ENCODE measurements at regions not wholly inside any gene's neighbourhood (a gene's known extent, or its start where the extent isn't known, plus 50 kb on each side); places are given as distances from the start of the nearest gene placed in this dataset.
"Not testable (repeated sequence)": the region's sequence is repeated elsewhere in the genome, so short reads cannot be mapped to it uniquely, and the experiment has no call there.

DNA sequence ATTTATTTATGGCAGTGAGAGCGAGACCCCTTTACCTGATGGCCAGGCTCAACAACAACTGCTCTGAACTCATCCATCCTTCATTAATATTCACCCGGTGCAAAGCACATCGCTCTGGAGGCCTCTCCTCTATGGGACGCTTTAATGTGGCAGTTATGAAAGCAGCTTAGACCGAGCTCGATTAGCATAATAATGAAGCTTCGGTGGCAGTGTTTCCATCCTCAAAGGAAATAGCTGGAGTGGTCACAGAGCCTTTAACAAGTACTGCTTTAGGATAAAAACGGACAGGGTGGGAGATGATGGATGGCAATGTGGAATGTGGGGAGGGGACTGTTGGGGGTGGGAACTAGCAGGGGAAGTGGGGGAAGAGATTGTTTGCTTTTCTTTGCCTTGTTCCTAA is 243.9 kb downstream of the SLC4A3 start:
- H3K36me3 ChIP-seq (ENCODE audit: insufficient read depth, low read length), result no peaks in the 10 kb centered on the region
- H3K4me2 ChIP-seq (ENCODE audit: low read length), result no peak overlapping the region
- no peak overlapping the region for H3K4me3 ChIP-seq (ENCODE audit: low read depth, low read length, poor library complexity, severe bottlenecking)

DNA sequence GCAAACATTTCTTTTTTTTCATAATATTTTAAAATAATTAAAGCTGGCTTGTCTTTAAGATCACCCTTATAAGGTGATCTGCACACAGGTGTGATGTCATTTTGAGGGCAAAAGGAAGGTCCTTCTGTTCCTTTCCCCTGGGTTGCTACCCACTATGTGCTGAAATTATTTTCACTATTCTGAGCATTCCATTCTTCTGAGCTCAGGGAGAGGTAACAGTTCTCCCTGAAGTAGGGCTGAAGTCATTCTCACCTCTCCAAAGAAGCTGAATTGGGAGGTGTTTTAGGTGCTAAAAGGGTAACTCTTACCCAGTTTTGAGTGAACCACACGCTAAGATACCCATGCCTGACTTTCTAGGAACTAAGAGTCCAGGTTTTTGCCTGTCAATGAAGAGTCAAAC is 247.6 kb downstream of the SLC4A3 start:
- H3K9me2 ChIP-seq (ENCODE audit: low read depth, low read length), result no peaks in the 10 kb centered on the region
- H3K9ac ChIP-seq (ENCODE audit: low read length), result no peak overlapping the region
- no peaks in the 10 kb centered on the region for H3F3A ChIP-seq (ENCODE audit: insufficient read depth, low read length)
- H3K36me3 ChIP-seq (ENCODE audit: insufficient read depth, low read length), result no peaks in the 10 kb centered on the region
- H3K4me2 ChIP-seq (ENCODE audit: low read length), result no peak overlapping the region
- H3K79me2 ChIP-seq (ENCODE audit: insufficient read depth, low read length), result no peaks in the 10 kb centered on the region
- H3K4me3 ChIP-seq (ENCODE audit: low read depth, low read length, poor library complexity, severe bottlenecking), result no peak overlapping the region
- no peak overlapping the region for H3K27ac ChIP-seq (ENCODE audit: low read depth, low read length, poor library complexity, severe bottlenecking)
- TF ChIP-seq, protein P1, sequence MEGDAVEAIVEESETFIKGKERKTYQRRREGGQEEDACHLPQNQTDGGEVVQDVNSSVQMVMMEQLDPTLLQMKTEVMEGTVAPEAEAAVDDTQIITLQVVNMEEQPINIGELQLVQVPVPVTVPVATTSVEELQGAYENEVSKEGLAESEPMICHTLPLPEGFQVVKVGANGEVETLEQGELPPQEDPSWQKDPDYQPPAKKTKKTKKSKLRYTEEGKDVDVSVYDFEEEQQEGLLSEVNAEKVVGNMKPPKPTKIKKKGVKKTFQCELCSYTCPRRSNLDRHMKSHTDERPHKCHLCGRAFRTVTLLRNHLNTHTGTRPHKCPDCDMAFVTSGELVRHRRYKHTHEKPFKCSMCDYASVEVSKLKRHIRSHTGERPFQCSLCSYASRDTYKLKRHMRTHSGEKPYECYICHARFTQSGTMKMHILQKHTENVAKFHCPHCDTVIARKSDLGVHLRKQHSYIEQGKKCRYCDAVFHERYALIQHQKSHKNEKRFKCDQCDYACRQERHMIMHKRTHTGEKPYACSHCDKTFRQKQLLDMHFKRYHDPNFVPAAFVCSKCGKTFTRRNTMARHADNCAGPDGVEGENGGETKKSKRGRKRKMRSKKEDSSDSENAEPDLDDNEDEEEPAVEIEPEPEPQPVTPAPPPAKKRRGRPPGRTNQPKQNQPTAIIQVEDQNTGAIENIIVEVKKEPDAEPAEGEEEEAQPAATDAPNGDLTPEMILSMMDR (IDR thresholded peaks at IDR 0.05; ENCODE audit: low read length), result no peak
- TF ChIP-seq EZH2 (IDR thresholded peaks at IDR 0.05; ENCODE audit: borderline replicate concordance, low read length), result no peak
- H3K27me3 ChIP-seq (ENCODE audit: insufficient read depth, low read length), result no peaks in the 10 kb centered on the region
- no peaks in the 10 kb centered on the region for H3K9me3 ChIP-seq (ENCODE audit: low read length)
- H4K20me1 ChIP-seq (ENCODE audit: insufficient read depth, low read length), result no peaks in the 10 kb centered on the region
- no peak overlapping the region for H2AFZ ChIP-seq (ENCODE audit: low read length)
- H3K4me1 ChIP-seq (ENCODE audit: insufficient read depth, low read length, severe bottlenecking), result no peaks in the 10 kb centered on the region

More for the DNA sequence above, 243.9 kb downstream of the SLC4A3 start:
- H3K27me3 ChIP-seq (ENCODE audit: insufficient read depth, low read length), result no peaks in the 10 kb centered on the region
- no peaks in the 10 kb centered on the region for H3K9me2 ChIP-seq (ENCODE audit: low read depth, low read length)
- no peak overlapping the region for H3K9ac ChIP-seq (ENCODE audit: low read length)
- no peaks in the 10 kb centered on the region for H4K20me1 ChIP-seq (ENCODE audit: insufficient read depth, low read length)
- H3K27ac ChIP-seq (ENCODE audit: low read depth, low read length, poor library complexity, severe bottlenecking), result no peak overlapping the region
- H3K9me3 ChIP-seq (ENCODE audit: low read length), result no peaks in the 10 kb centered on the region
- no peaks in the 10 kb centered on the region for H3K79me2 ChIP-seq (ENCODE audit: insufficient read depth, low read length)
- H2AFZ ChIP-seq (ENCODE audit: low read length), result no peak overlapping the region
- no peak for TF ChIP-seq EZH2 (IDR thresholded peaks at IDR 0.05; ENCODE audit: borderline replicate concordance, low read length)
- TF ChIP-seq, protein P1 (IDR thresholded peaks at IDR 0.05; ENCODE audit: low read length), result no peak
- no peaks in the 10 kb centered on the region for H3F3A ChIP-seq (ENCODE audit: insufficient read depth, low read length)
- H3K4me1 ChIP-seq (ENCODE audit: insufficient read depth, low read length, severe bottlenecking), result no peaks in the 10 kb centered on the region

DNA sequence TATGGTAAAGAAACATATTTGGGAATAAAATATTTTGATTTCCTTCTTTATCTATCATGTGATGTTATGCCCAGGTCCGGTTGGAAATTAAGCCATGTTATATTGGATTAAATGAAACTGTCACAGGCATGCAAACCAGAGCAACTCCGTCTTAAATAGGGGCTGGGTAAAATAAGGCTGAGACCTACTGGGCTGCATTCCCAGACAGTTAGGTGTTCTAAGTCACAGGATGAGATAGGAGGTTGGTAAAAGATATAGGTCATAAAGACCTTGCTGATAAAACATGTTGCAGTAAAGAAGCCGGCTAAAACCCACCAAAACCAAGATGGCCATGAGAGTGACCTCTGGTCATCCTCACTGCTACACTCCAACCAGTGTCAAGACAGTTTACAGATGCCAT is 248.6 kb downstream of the SLC4A3 start:
- H3K79me2 ChIP-seq (ENCODE audit: insufficient read depth, low read length); H3K9me3 ChIP-seq (ENCODE audit: low read length); H3K27me3 ChIP-seq (ENCODE audit: insufficient read depth, low read length); H3K27ac ChIP-seq (ENCODE audit: low read depth, low read length, poor library complexity, severe bottlenecking); H3K4me1 ChIP-seq (ENCODE audit: insufficient read depth, low read length, severe bottlenecking); H3F3A ChIP-seq (ENCODE audit: insufficient read depth, low read length); H3K36me3 ChIP-seq (ENCODE audit: insufficient read depth, low read length); H3K4me2 ChIP-seq (ENCODE audit: low read length); H3K4me3 ChIP-seq (ENCODE audit: low read depth, low read length, poor library complexity, severe bottlenecking); H3K9ac ChIP-seq (ENCODE audit: low read length); H2AFZ ChIP-seq (ENCODE audit: low read length); H3K9me2 ChIP-seq (ENCODE audit: low read depth, low read length); H4K20me1 ChIP-seq (ENCODE audit: insufficient read depth, low read length): not testable (repeated sequence)

DNA sequence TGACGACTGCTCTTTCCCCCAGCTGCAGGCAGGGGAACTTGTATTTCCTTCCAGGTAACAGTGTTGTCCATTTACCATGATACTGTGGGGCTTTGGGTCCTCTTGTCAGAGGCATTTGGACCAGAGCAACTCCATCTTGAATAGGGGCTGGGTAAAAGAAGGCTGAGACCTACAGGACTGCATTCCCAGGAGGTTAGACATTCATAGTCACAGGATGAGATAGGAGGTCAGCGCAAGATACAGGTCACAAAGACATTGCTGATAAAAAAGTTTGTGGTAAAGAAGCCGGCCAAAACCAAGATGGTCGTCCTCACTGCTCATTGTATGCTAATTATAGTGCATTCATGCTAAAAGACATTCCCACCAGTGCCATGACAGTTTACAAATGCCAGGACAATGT is 249.5 kb downstream of the SLC4A3 start:
- no peaks in the 10 kb centered on the region for H3K79me2 ChIP-seq (ENCODE audit: insufficient read depth, low read length)
- TF ChIP-seq EZH2 (IDR thresholded peaks at IDR 0.05; ENCODE audit: borderline replicate concordance, low read length), result no peak
- TF ChIP-seq, protein P1 (IDR thresholded peaks at IDR 0.05; ENCODE audit: low read length), result no peak
- no peaks in the 10 kb centered on the region for H3F3A ChIP-seq (ENCODE audit: insufficient read depth, low read length)
- no peak overlapping the region for H3K4me3 ChIP-seq (ENCODE audit: low read depth, low read length, poor library complexity, severe bottlenecking)
- no peak overlapping the region for H3K4me2 ChIP-seq (ENCODE audit: low read length)
- no peaks in the 10 kb centered on the region for H3K27me3 ChIP-seq (ENCODE audit: insufficient read depth, low read length)
- H3K9me2 ChIP-seq (ENCODE audit: low read depth, low read length), result no peaks in the 10 kb centered on the region
- H3K4me1 ChIP-seq (ENCODE audit: insufficient read depth, low read length, severe bottlenecking), result no peaks in the 10 kb centered on the region
- no peaks in the 10 kb centered on the region for H4K20me1 ChIP-seq (ENCODE audit: insufficient read depth, low read length)
- no peaks in the 10 kb centered on the region for H3K36me3 ChIP-seq (ENCODE audit: insufficient read depth, low read length)
- no peak overlapping the region for H3K27ac ChIP-seq (ENCODE audit: low read depth, low read length, poor library complexity, severe bottlenecking)
- H3K9me3 ChIP-seq (ENCODE audit: low read length), result no peaks in the 10 kb centered on the region
- no peak overlapping the region for H3K9ac ChIP-seq (ENCODE audit: low read length)
- H2AFZ ChIP-seq (ENCODE audit: low read length), result no peak overlapping the region

Measured in OCI-LY1 (cell line).